Mesendoderm (in vitro differentiated cells): ENCODE measurements at regions not wholly inside any gene's neighbourhood (a gene's known extent, or its start where the extent isn't known, plus 50 kb on each side); places are given as distances from the start of the nearest gene placed in this dataset.

ENCODE experiments used
- DNase-seq: peaks from one replicate; pipeline ENCODE4 v3.0.0; 2013
- H2AK5ac ChIP-seq: 2 replicates; pipeline ENCODE4 v1.6.1; 2013; ENCODE audit warnings: low read length, inconsistent platforms
- H2BK120ac ChIP-seq: 2 replicates; pipeline ENCODE4 v1.6.1; 2013; ENCODE audit warnings: low read depth, mild to moderate bottlenecking, low read length, moderate library complexity, mixed read lengths
- H2BK15ac ChIP-seq: replicated peaks from 2 replicates; pipeline ENCODE4 v1.6.1; 2013; ENCODE audit warnings: low read depth, mild to moderate bottlenecking, moderate library complexity
- H2BK5ac ChIP-seq: 2 replicates; pipeline ENCODE4 v1.6.1; 2013; ENCODE audit warnings: low read length, inconsistent platforms
- H3K18ac ChIP-seq: 2 replicates; pipeline ENCODE4 v1.6.1; 2013; ENCODE audit warnings: mild to moderate bottlenecking, low read length, mixed read lengths
- H3K23ac ChIP-seq: one replicate; pipeline ENCODE4 v1.6.1; 2013; ENCODE audit warnings: low read length
- H3K27ac ChIP-seq: 2 replicates; pipeline ENCODE4 v1.5.1; 2013; ENCODE audit warnings: low read depth, mild to moderate bottlenecking, inconsistent platforms, low read length, moderate library complexity
- H3K27me3 ChIP-seq: 2 replicates; pipeline ENCODE4 v1.6.1; 2013; ENCODE audit warnings: low read length, control low read depth, mild to moderate bottlenecking, inconsistent platforms; ENCODE audit not compliant: insufficient read depth, poor library complexity
- H3K36me3 ChIP-seq: 2 replicates; pipeline ENCODE4 v1.6.1; 2013; ENCODE audit warnings: low read length, inconsistent platforms; ENCODE audit not compliant: control insufficient read depth, insufficient read depth
- H3K4ac ChIP-seq: one replicate; pipeline ENCODE4 v1.6.1; 2013; ENCODE audit warnings: low read depth, mild to moderate bottlenecking, low read length, moderate library complexity
- H3K4me1 ChIP-seq: 2 replicates; pipeline ENCODE4 v1.6.1; 2013; ENCODE audit warnings: low read depth, low read length, inconsistent platforms; ENCODE audit not compliant: control insufficient read depth
- H3K4me2 ChIP-seq: 2 replicates; pipeline ENCODE4 v1.6.1; 2013; ENCODE audit warnings: low read length
- H3K4me3 ChIP-seq: 2 replicates; pipeline ENCODE4 v1.5.1; 2013; ENCODE audit warnings: mild to moderate bottlenecking, low read length
- H3K56ac ChIP-seq: one replicate; pipeline ENCODE4 v1.6.1; 2013; ENCODE audit warnings: low read length
- H3K79me1 ChIP-seq: 2 replicates; pipeline ENCODE4 v1.6.1; 2013; ENCODE audit warnings: low read length, inconsistent platforms
- H3K79me2 ChIP-seq: 2 replicates; pipeline ENCODE4 v1.6.1; 2013; ENCODE audit warnings: mild to moderate bottlenecking, low read length; ENCODE audit not compliant: control insufficient read depth, insufficient read depth
- H3K9ac ChIP-seq: 2 replicates; pipeline ENCODE4 v1.6.1; 2013; ENCODE audit warnings: low read length, inconsistent platforms
- H4K5ac ChIP-seq: one replicate; pipeline ENCODE4 v1.6.1; 2013; ENCODE audit warnings: low read length
- H4K8ac ChIP-seq: one replicate; pipeline ENCODE4 v1.6.1; 2013; ENCODE audit warnings: low read depth, mild to moderate bottlenecking, control low read depth, low read length, moderate library complexity
- WGBS: extraction: QIAGEN DNeasy Blood & Tissue Kit; methylation state at CpG from one replicate; pipeline ENCODE4 v1.1.7; 2013; ENCODE audit warnings: low lambda C conversion rate, missing lambda C conversion rate; ENCODE audit not compliant: insufficient coverage; ENCODE audit errors: extremely low coverage; 5-methylcytosine and 5-hydroxymethylcytosine counted together

- Histone ChIP-seq H3K27me3 (no peaks in the 10 kb centered on the region), H2BK5ac (no peak overlapping the region), H3K23ac (no peak overlapping the region), H2AK5ac (no peak overlapping the region), H3K79me2 (no peaks in the 10 kb centered on the region), H3K56ac (no peak overlapping the region), H3K4me2 (no peak overlapping the region), H4K8ac (no peak overlapping the region), H3K79me1 (no peaks in the 10 kb centered on the region), H3K4me3 (no peak overlapping the region), H3K18ac (no peak overlapping the region), H3K9ac (no peak overlapping the region), H4K5ac (no peak overlapping the region), H3K27ac (no peak overlapping the region), H2BK120ac (no peak overlapping the region), H2BK15ac (no peak overlapping the region), H3K36me3 (no peaks in the 10 kb centered on the region), H3K4me1 (no peaks in the 10 kb centered on the region), H3K4ac (no peak overlapping the region)
- no peak for DNase-seq
- no CpG with 5 or more reads among the region's 8 CpGs for WGBS
These were observed 1336.8 kb downstream of the TBC1D22A start for GRCh38 chr22:48099251-48099650.

GRCh38 chr22:48098921-48099245 lies 1336.4 kb downstream of the TBC1D22A start:
- no peak overlapping the region for H3K56ac ChIP-seq
- H3K18ac ChIP-seq = no peak overlapping the region
- no peak overlapping the region for H4K5ac ChIP-seq
- no peak for DNase-seq
- H4K8ac ChIP-seq = no peak overlapping the region
- no peaks in the 10 kb centered on the region for H3K27me3 ChIP-seq
- no peak overlapping the region for H3K4me3 ChIP-seq
- no peak overlapping the region for H2BK120ac ChIP-seq
- no peaks in the 10 kb centered on the region for H3K79me1 ChIP-seq
- no peaks in the 10 kb centered on the region for H3K79me2 ChIP-seq
- H3K4me1 ChIP-seq = no peaks in the 10 kb centered on the region
- H3K9ac ChIP-seq = no peak overlapping the region
- no peak overlapping the region for H2BK15ac ChIP-seq
- H2BK5ac ChIP-seq = no peak overlapping the region
- H3K4ac ChIP-seq = no peak overlapping the region
- no peak overlapping the region for H2AK5ac ChIP-seq
- H3K27ac ChIP-seq = no peak overlapping the region
- no peak overlapping the region for H3K23ac ChIP-seq
- WGBS = no CpG with 5 or more reads among the region's 10 CpGs
- H3K36me3 ChIP-seq = no peaks in the 10 kb centered on the region
- H3K4me2 ChIP-seq = no peak overlapping the region

- H2BK15ac ChIP-seq = no peak overlapping the region
- no peak overlapping the region for H3K23ac ChIP-seq
- no peak overlapping the region for H3K56ac ChIP-seq
- H3K79me2 ChIP-seq = no peaks in the 10 kb centered on the region
- WGBS = no CpG with 5 or more reads among the region's 8 CpGs
- no peak overlapping the region for H3K4me2 ChIP-seq
- H3K27ac ChIP-seq = no peak overlapping the region
- H3K4ac ChIP-seq = no peak overlapping the region
- no peak overlapping the region for H2BK5ac ChIP-seq
- no peaks in the 10 kb centered on the region for H3K36me3 ChIP-seq
- H2AK5ac ChIP-seq = no peak overlapping the region
- no peaks in the 10 kb centered on the region for H3K79me1 ChIP-seq
- no peaks in the 10 kb centered on the region for H3K27me3 ChIP-seq
- no peak overlapping the region for H4K5ac ChIP-seq
- no peak overlapping the region for H3K9ac ChIP-seq
- no peaks in the 10 kb centered on the region for H3K4me1 ChIP-seq
- no peak overlapping the region for H4K8ac ChIP-seq
- H3K4me3 ChIP-seq = no peak overlapping the region
- no peak overlapping the region for H2BK120ac ChIP-seq
- no peak for DNase-seq
- H3K18ac ChIP-seq = no peak overlapping the region
These were observed 1335.9 kb downstream of the TBC1D22A start for GRCh38 chr22:48098243-48098920.

GRCh38 chr22:48097723-48098122 lies 1335.3 kb downstream of the TBC1D22A start:
- Histone ChIP-seq H4K8ac (no peak overlapping the region), H3K9ac (no peak overlapping the region), H2BK120ac (no peak overlapping the region), H3K27me3 (no peaks in the 10 kb centered on the region), H3K36me3 (no peaks in the 10 kb centered on the region), H2BK5ac (no peak overlapping the region), H3K79me2 (no peaks in the 10 kb centered on the region), H3K23ac (no peak overlapping the region), H3K79me1 (no peaks in the 10 kb centered on the region), H2AK5ac (no peak overlapping the region), H3K56ac (no peak overlapping the region), H3K4ac (no peak overlapping the region), H3K4me3 (no peak overlapping the region), H3K4me1 (no peaks in the 10 kb centered on the region), H4K5ac (no peak overlapping the region), H3K27ac (no peak overlapping the region), H2BK15ac (no peak overlapping the region), H3K18ac (no peak overlapping the region), H3K4me2 (no peak overlapping the region)
- no peak for DNase-seq
- WGBS = no CpG with 5 or more reads among the region's 7 CpGs

- Histone ChIP-seq H3K56ac (no peak overlapping the region), H3K18ac (no peak overlapping the region), H3K9ac (no peak overlapping the region), H3K4ac (no peak overlapping the region), H2BK120ac (no peak overlapping the region), H2AK5ac (no peak overlapping the region), H3K27me3 (no peaks in the 10 kb centered on the region), H2BK15ac (no peak overlapping the region), H3K4me2 (no peak overlapping the region), H3K4me1 (no peaks in the 10 kb centered on the region), H3K79me2 (no peaks in the 10 kb centered on the region), H4K5ac (no peak overlapping the region), H3K23ac (no peak overlapping the region), H3K79me1 (no peaks in the 10 kb centered on the region), H3K36me3 (no peaks in the 10 kb centered on the region), H3K27ac (no peak overlapping the region), H3K4me3 (no peak overlapping the region), H2BK5ac (no peak overlapping the region), H4K8ac (no peak overlapping the region)
- WGBS = no CpG with 5 or more reads among the region's 13 CpGs
- no peak for DNase-seq
These were observed 1334.6 kb downstream of the TBC1D22A start for GRCh38 chr22:48096851-48097665.
